Ureter (tissue), 1 donor: ENCODE measurements at regions not wholly inside any gene's neighbourhood (a gene's known extent, or its start where the extent isn't known, plus 50 kb on each side); places are given as distances from the start of the nearest gene placed in this dataset.

Experiments used
- DNase-seq: peaks from one replicate; pipeline ENCODE4 v3.0.0-alpha.2; 2020; ENCODE audit warnings: low spot score
- donor health status: DM: yes; HTN: yes; CAD: no.

DNA sequence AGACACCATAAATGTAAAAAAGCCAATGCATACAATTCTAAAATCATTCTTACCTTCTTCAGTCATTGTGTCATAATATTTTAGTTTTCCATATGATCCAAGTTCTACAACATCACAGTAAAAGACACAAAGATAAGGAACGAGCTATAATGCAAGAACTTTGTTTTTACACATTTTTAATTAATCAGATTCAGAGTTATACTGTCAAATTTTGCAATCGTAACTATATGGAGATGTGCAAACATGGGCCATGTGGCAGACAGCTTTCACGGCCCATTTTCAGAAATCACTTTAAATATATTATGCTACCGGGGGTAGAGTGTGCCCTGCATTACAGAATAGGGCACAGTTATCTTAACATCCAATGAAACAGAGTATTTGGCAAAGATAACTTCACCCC is 188.4 kb downstream of the ACER2 start:
- no peak for DNase-seq

DNA sequence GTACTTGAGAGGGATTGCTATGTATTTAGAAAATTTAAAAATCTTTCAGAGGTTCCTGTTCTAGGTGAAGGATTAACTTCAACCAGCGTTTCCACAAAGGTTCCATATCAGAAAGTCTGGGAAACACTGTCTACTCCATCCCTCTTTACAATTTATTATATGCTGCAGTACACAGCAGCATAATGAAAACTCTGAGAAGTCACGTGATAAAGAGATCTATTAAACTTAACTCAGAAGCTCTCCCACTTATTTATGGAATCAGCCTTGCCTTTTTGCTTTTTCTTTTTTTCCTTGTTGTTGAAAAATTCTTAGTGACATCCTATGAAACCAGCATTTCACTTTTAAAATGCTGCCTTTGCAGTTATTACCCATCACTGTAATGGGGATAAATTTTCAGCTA is 186.2 kb downstream of the ACER2 start:
- DNase-seq, result no peak

DNA sequence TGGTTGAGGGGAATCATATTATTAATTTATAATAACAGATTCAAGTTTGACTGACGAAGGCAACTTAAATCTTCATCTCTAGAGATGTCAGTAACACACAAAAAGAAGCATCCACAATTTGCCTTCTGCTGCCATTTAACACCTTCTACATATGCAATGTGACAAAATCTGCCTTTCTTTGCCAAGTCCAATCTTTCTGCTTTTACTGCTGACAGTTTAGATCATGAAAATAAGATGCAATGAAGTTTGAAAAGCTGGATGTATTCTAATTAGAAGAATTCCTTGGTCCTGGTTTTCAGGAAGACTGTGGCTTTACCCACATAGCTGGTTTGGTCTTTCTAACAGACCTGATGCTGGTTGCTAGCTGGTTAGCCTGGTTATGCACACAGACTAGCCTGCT is 178.9 kb downstream of the ACER2 start:
- no peak for DNase-seq

- DNase-seq, result no peak
Measured at GRCh38 chr9:19583890-19584289, 175.1 kb downstream of the ACER2 start.

- no peak for DNase-seq
Measured at GRCh38 chr9:19577411-19577810, 168.6 kb downstream of the ACER2 start.

DNA sequence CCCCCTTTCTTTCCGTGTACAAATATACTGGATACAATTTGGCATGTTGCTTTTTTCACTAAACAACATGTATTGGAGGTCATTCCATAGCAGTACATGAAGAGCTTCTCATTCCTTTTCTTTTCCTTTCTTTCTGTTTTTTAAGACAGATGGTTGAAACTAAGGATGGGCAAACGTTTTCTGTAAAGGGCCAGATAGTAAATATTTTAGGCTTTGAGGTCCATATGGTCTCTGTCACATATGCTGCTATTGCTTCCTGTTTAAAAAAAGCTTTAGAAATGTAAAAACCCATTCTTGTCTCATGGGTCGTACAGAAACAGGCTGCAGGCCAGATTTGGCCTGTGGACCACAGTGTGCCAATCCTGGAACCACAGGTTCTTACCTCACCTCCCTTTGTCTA is 160.1 kb downstream of the ACER2 start:
- DNase-seq, result no peak

- no peak for DNase-seq
Measured at GRCh38 chr9:19564396-19565061, 155.7 kb downstream of the ACER2 start.

GRCh38 chr9:19555214-19555613 is 146.4 kb downstream of the ACER2 start:
- no peak for DNase-seq

GRCh38 chr9:19554529-19554928 is 145.7 kb downstream of the ACER2 start:
- no peak for DNase-seq

GRCh38 chr9:19553441-19553840 is 144.6 kb downstream of the ACER2 start:
- no peak for DNase-seq

DNA sequence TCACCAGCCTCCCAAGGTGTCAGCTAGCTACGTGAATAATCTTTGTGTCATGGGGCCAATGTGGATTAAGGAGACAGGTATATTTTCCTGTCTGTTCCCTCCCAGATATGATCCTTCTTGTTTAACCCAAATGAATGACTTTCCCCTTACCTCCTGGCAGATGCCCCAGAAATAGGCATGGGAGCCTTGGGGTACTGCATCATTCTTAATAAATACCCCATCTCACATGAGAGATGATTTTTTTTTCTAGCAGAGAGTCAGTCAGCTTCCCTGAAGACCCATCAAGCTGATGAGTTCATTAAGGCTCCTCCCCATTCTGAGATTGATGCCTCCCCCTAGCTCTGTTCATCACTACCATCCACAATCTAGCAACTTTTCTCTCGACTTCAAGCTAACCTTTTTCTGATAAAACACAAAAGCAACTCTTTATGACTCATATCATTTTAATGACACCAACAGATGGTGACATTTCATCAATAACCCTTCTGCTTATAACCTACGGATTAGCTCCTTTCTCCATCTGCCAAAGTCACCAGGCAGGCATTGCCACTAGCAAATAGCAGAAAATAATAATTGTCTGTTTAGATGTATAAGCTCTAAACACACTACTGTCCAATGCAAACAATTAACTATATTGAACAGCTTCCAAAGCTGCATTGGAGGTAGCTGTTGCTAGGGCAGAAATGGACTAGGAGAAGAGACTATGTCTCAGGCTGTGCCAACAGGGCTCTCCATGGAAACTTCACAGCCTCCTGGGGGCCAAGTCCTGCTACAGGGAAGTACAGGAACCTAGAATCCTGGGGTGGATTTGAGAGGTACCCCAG is 143.7 kb downstream of the ACER2 start:
- no peak for DNase-seq

DNA sequence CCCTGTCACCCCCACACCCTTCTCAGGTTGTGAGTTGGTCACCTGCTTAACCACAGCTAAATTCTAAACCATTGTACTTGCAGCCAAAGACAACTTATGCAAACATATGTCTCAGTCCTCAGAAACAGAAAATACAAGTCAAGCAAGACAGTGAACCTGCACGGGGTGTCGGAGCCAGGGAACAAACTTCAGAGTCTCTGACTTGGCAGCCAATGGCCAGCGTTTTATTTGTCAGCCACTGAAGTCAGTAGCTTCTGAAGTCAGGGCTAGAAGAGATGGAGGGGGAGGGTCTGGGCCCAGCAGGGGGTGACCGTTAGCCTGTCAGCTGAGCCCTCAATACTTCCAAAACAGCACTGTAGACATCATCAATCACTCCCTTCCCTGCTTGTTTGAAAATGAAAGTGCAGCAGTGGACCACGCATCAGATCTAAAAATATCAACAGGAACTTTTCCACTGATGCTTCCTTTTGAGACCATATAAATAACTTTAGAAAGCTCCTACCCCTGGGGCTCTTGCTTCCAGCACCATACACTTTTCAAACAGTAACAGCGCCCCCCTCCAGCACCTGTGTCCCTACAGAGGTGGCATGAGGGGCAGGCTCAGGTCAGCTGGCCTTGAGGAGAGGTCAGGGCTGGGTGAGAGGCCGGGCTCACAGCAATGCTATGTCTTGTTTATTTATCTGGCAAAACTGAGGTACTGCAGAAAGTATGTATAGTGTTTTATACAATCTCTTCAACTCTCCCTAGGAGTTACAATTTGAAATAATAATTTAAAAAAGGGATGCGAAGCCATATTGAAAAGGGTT is 142.5 kb downstream of the ACER2 start:
- DNase-seq, result no peak

- DNase-seq, result no peak
Measured at GRCh38 chr9:19550009-19550408, 141.2 kb downstream of the ACER2 start.

GRCh38 chr9:19533373-19533772 is 124.6 kb downstream of the ACER2 start:
- DNase-seq, result no peak

DNA sequence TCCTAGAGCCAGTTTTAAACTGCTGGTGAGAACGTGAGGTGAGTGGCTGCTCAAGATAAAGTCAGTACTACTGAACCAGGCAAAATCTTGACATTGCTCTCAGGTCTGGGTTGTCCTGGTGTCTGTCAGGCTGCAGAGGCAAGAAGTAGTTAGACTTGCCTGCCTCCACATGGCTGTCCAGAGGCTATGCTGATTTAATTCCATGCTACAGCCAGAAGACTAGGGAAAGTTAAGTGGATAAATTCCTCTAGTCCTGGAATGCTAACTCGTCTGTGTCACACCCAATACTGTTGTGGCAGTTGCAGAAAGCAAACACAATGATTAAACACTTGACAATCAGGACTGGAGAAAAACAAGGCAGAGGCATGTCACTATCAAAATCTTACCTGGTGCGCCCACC is 118.9 kb downstream of the ACER2 start:
- DNase-seq, result no peak

DNA sequence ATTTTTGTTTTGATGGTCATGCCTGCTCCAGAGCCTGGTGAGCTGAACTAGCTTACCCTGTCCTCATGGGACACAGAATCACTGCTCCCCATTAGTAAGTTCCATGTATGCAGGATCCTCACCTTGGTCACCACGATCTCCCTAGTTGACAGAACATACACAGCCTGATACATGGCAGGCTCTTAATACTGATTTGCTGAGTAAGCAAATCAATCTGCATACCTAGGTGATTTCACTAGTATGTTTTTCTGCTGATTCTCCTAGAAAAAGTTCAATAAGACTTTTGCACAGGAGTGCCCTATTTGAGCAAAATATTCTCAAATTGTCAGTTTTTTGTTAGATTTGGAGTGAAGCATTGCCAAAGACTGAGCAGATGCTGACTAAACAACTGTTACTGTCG is 113.7 kb downstream of the ACER2 start:
- no peak for DNase-seq

DNA sequence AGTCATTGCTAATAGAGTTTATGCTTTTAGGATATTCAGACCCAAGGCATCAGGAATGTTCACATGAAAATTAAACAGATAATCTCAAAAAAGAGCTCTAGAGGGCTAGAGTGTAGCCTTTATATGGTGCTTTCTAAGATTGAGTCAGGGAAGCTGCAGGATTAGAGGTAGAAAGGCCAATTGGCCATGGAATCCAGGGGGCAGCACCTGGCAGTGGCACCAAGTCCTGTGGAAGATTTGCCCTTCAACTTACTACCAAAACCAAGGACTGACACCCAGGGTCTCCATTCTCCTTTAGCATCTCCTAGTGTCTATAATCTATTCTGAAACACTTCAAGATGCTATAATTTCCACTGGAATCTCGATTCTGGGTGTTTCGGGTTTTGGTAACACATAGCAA is 112.4 kb downstream of the ACER2 start:
- DNase-seq, result no peak

GRCh38 chr9:19517202-19517942 is 108.6 kb downstream of the ACER2 start:
- DNase-seq, result no peak

- DNase-seq, result no peak
Measured at GRCh38 chr9:19516348-19516747, 107.5 kb downstream of the ACER2 start.

- no peak for DNase-seq
Measured at GRCh38 chr9:19513671-19514275, 105.0 kb downstream of the ACER2 start.

DNA sequence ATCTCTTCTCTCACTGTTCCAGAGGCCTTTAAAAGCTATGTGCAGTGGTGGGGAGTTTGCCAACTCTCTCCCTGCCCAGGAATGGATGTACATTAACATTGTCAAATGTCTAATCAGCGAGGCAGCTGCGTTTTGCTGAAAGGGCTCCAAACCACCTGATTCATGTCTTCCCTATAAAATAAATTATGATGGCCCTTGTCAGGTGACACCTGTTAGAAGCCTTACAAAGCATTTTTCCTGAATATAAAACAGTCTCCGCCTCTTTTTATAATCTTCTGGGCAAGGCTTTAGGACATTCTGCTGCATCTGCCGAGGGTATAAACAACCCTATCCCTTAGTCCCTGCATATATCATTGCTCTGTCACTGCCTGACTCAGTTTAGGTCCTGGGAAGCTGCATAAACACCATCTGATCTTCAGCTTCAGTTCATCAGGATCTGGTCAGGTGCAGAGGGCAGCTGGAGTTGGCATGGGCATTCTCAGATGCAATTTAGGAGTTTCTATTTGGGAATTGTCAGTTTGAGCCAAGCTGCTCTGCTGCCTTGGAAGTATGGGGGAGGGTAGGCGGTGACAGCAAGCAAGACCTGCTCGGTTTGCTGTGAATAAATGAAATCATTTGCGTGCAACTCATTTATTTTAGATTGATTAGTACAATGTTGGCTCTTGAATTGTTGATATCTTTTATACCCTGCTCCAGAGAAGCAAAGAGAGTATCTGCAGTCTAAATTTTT is 103.5 kb downstream of the ACER2 start:
- no peak for DNase-seq
